ENCODE measurements at regions not wholly inside any gene's neighbourhood (a gene's known extent, or its start where the extent isn't known, plus 50 kb on each side); places are given as distances from the start of the nearest gene placed in this dataset.

GRCh38 chr20:18989736-18990474 is 176.3 kb downstream of the SCP2D1 start:
- DNase-seq (ENCODE audit: low read depth in 1 of 2, low spot score in 1 of 2) = no peak
- TF ChIP-seq JUND (IDR thresholded peaks at IDR 0.05; ENCODE audit: low read depth) = no peak
- in situ Hi-C loops (cut with HindIII; ENCODE audit: low pct_unique_long_range_greater_than_20kb, low sequenced_read_pairs) = no loop called here

GRCh38 chr20:18991012-18991411 is 177.4 kb downstream of the SCP2D1 start:
- no peak for DNase-seq (ENCODE audit: low read depth in 1 of 2, low spot score in 1 of 2)
- no peak for TF ChIP-seq JUND (IDR thresholded peaks at IDR 0.05; ENCODE audit: low read depth)
- in situ Hi-C loops (cut with HindIII; ENCODE audit: low pct_unique_long_range_greater_than_20kb, low sequenced_read_pairs) = no loop called here

GRCh38 chr20:18992418-18992817 is 178.8 kb downstream of the SCP2D1 start:
- DNase-seq (ENCODE audit: low read depth in 1 of 2, low spot score in 1 of 2) = no peak
- TF ChIP-seq JUND (IDR thresholded peaks at IDR 0.05; ENCODE audit: low read depth) = no peak
- in situ Hi-C loops (cut with HindIII; ENCODE audit: low pct_unique_long_range_greater_than_20kb, low sequenced_read_pairs) = no loop called here

- in situ Hi-C loops (cut with HindIII; ENCODE audit: low pct_unique_long_range_greater_than_20kb, low sequenced_read_pairs) = no loop called here
- TF ChIP-seq JUND (IDR thresholded peaks at IDR 0.05; ENCODE audit: low read depth) = no peak
Measured at GRCh38 chr20:18995455-18995854, 181.9 kb downstream of the SCP2D1 start.

GRCh38 chr20:18999086-18999485 is 185.5 kb downstream of the SCP2D1 start:
- in situ Hi-C loops (cut with HindIII; ENCODE audit: low pct_unique_long_range_greater_than_20kb, low sequenced_read_pairs) = no loop called here
- no peak for DNase-seq (ENCODE audit: low read depth in 1 of 2, low spot score in 1 of 2)
- TF ChIP-seq JUND (IDR thresholded peaks at IDR 0.05; ENCODE audit: low read depth) = no peak

More at GRCh38 chr20:18995455-18995854, 181.9 kb downstream of the SCP2D1 start:
- no peak for DNase-seq (ENCODE audit: low read depth in 1 of 2, low spot score in 1 of 2)

GRCh38 chr20:19000078-19000477 is 186.5 kb downstream of the SCP2D1 start:
- DNase-seq (ENCODE audit: low read depth in 1 of 2, low spot score in 1 of 2) = no peak
- no peak for TF ChIP-seq JUND (IDR thresholded peaks at IDR 0.05; ENCODE audit: low read depth)
- in situ Hi-C loops (cut with HindIII; ENCODE audit: low pct_unique_long_range_greater_than_20kb, low sequenced_read_pairs) = no loop called here

- in situ Hi-C loops (cut with HindIII; ENCODE audit: low pct_unique_long_range_greater_than_20kb, low sequenced_read_pairs) = no loop called here
- TF ChIP-seq JUND (IDR thresholded peaks at IDR 0.05; ENCODE audit: low read depth) = no peak
- DNase-seq (ENCODE audit: low read depth in 1 of 2, low spot score in 1 of 2) = no peak
Measured at GRCh38 chr20:19001177-19001576, 187.6 kb downstream of the SCP2D1 start.

- DNase-seq (ENCODE audit: low read depth in 1 of 2, low spot score in 1 of 2) = no peak
- TF ChIP-seq JUND (IDR thresholded peaks at IDR 0.05; ENCODE audit: low read depth) = no peak
- in situ Hi-C loops (cut with HindIII; ENCODE audit: low pct_unique_long_range_greater_than_20kb, low sequenced_read_pairs) = no loop called here
Measured at GRCh38 chr20:19003366-19004336, 190.1 kb downstream of the SCP2D1 start.

GRCh38 chr20:19004975-19005374 is 191.4 kb downstream of the SCP2D1 start:
- in situ Hi-C loops (cut with HindIII; ENCODE audit: low pct_unique_long_range_greater_than_20kb, low sequenced_read_pairs) = no loop called here
- DNase-seq (ENCODE audit: low read depth in 1 of 2, low spot score in 1 of 2) = no peak
- no peak for TF ChIP-seq JUND (IDR thresholded peaks at IDR 0.05; ENCODE audit: low read depth)

- DNase-seq (ENCODE audit: low read depth in 1 of 2, low spot score in 1 of 2) = peak; percentile 33 to 49
- in situ Hi-C loops (cut with HindIII; ENCODE audit: low pct_unique_long_range_greater_than_20kb, low sequenced_read_pairs) = no loop called here
Measured at GRCh38 chr20:19008497-19008896, 194.9 kb downstream of the SCP2D1 start.

GRCh38 chr20:19009081-19009688 is 195.6 kb downstream of the SCP2D1 start:
- no peak for DNase-seq (ENCODE audit: low read depth in 1 of 2, low spot score in 1 of 2)
- in situ Hi-C loops (cut with HindIII; ENCODE audit: low pct_unique_long_range_greater_than_20kb, low sequenced_read_pairs) = no loop called here
- TF ChIP-seq JUND (IDR thresholded peaks at IDR 0.05; ENCODE audit: low read depth) = no peak

More at GRCh38 chr20:19008497-19008896, 194.9 kb downstream of the SCP2D1 start:
- no peak for TF ChIP-seq JUND (IDR thresholded peaks at IDR 0.05; ENCODE audit: low read depth)

- DNase-seq (ENCODE audit: low read depth in 1 of 2, low spot score in 1 of 2) = no peak
- in situ Hi-C loops (cut with HindIII; ENCODE audit: low pct_unique_long_range_greater_than_20kb, low sequenced_read_pairs) = no loop called here
- no peak for TF ChIP-seq JUND (IDR thresholded peaks at IDR 0.05; ENCODE audit: low read depth)
Measured at GRCh38 chr20:19012676-19013075, 199.1 kb downstream of the SCP2D1 start.
